SIG-M5 treated with dmso at 0.1 percent for 504 hours (cell line): ENCODE measurements at regions not wholly inside any gene's neighbourhood (a gene's known extent, or its start where the extent isn't known, plus 50 kb on each side); places are given as distances from the start of the nearest gene placed in this dataset.
"Not testable (repeated sequence)": the region's sequence is repeated elsewhere in the genome, so short reads cannot be mapped to it uniquely, and the experiment has no call there.

ENCODE experiments used
- DNase-seq: peaks from one replicate; lab custom pipeline; 2025; ENCODE audit not compliant: unreplicated experiment; lab: John Stamatoyannopoulos, UW

DNA sequence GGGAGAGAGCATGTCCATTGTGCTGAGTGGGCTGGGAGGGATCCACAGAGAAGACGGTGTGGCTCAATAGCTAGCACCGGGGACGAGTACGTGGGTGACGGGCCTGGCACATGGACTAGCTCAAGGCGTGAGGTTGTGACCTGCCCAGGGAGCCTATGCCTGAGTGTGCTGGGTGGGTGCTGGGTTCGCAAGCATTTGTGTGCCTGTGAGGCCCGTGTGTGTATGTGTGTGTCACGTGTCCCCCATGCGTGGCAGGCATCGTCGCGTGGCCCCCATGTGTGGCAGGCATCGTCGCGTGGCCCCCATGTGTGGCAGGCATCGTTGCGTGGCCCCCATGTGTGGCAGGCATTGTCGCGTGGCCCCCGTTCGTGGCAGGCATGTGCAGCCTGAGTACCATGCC, 109.2 kb downstream of the TMEM121 start:
- DNase-seq: no peak

- not testable (repeated sequence) for DNase-seq
Observed at GRCh38 chr14:105636021-105636420, 109.6 kb downstream of the TMEM121 start.

DNA sequence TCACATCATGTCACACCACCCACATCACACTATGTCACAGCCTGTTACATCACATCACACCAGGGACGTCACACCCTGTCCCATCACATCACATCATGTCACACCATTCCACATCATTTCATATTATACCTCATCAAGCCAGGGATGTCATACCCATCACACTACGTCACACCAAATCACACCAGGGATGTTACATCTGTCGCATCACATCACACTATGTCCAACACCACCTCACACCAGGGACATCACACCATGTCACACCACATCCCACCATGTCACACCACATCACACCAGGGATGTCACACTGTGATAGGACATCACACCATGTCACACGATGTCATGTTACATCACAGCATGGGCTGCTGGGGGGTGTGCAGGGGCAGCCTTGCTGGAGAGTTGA, 110.6 kb downstream of the TMEM121 start:
- no peak for DNase-seq

DNA sequence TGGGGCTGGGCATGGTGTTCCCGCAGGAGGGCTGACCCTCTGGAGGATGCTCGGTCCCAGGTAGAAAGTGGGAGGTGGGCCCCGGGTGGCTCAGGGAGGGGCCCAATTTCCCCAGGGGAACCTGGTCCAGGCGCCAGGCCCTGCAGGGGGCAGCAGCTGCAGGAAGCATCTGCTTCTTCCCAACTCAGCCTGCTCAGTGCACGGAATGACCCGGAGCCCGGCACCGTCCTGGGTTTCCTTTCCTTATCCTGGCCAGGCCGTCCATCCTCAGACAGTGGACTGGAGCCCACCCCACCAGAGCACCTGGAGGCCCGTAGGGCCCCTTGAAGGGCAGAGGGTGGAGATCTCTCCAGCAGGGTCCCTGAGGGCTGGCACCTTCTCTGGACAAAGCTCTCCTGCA, 111.0 kb downstream of the TMEM121 start:
- DNase-seq: not testable (repeated sequence)

DNA sequence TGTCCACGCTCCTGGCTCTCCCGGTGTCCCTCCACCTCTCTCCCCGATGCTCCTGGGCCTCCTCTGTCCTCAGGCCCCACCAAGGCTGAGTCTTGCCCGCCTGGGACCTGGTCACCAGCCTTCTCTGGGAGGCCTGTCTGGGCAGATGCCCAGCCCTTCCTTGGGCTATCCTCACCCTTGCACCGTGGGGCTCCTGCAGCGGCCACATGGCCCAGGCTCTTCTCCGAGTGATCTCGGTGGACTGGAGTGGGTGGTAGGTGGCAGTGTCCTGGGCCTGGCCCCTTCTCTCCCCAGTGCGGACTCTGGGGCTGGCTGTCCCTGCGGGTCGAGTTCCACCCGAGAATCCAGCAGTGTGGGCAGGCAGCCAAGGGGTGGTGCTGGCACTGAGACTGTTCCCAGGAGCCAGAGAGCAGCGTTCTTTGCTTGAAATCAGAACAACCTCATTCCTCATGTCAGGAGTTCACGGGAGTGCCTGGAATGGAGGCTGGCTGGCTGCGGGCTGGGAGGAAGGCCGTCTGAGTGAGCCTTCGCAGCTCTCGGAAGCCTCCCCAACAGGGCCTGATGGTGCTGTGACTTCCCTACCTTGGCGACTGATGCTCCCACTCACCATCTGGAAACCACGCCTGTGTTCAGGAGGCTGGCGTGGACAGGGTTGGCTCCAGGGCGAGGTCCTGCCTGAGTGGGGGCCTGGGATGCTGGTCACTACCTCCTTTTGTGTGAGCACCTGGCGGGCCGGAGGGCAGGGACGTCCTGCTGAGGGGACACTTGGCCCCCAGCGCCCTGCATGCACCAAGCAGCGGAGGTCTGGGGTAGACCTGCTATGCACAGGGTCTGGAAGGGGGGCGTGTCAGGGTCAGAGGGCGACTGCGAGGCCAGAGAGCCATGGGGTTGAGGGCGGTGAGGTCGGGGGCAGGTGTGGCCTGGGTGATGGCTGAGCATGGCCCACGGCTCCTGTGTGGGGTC, 113.9 kb downstream of the TMEM121 start:
- DNase-seq: not testable (repeated sequence)

DNA sequence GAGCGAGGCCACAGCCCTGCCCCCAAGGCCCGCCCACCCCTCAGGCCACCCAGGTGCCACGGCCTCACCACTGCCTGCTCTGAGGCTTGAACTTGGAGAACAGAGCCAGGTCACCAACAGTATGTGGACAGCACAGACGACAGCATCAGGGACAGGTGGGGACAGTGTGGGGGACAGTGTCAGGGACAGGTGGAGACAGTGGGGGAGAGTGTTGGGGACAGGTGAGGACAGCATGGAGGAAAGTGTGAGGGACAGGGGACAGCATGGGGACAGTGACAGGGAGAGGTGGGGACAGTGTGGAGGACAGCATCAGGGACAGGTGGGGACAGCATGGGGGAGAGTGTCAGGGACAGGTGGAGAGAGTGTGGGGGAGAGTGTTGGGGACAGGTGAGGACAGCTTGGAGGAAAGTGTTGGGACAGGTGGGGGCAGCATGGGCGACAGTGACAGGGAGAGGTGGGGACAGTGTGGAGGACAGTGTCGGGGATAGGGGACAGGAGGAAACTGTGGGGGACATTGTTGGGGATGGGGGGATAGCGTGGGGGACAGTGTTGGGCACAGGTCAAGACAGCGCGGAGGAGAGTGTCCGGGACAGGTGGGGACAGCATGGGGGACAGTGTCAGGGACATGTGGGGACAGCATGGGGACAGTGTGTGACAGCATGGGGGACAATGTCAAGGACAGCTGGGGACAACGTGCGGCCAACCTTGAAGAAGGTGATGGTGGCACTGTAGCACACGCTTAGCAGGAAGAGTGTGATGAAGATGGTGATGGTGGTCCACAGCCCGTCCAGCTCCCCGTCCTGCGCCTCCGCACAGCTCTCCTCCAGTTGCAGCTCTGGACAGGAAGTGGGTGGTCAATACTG, 114.9 kb downstream of the TMEM121 start:
- DNase-seq: no peak

GRCh38 chr14:105641951-105642350, 115.6 kb downstream of the TMEM121 start:
- DNase-seq: not testable (repeated sequence)

DNA sequence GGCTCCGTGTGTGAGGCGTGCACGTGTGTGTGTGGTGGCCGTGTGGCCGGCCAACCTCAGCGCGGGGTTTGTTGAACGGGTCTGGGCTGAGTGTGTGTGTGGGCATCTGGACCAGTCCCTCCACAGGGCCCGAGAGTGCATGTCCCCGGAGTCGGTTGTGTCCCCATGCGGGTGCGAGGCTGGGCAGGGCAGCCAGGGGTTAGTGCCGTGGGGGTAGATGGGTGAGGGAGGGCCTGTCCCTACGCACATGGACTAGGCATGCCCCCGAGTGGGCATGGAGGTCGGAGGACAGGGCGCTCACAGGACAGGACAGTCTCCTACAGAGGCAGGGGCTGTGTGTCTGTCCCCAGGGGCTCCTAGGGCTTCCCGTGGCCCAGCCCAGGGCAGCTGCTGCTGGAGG, 116.1 kb downstream of the TMEM121 start:
- DNase-seq: not testable (repeated sequence)

DNA sequence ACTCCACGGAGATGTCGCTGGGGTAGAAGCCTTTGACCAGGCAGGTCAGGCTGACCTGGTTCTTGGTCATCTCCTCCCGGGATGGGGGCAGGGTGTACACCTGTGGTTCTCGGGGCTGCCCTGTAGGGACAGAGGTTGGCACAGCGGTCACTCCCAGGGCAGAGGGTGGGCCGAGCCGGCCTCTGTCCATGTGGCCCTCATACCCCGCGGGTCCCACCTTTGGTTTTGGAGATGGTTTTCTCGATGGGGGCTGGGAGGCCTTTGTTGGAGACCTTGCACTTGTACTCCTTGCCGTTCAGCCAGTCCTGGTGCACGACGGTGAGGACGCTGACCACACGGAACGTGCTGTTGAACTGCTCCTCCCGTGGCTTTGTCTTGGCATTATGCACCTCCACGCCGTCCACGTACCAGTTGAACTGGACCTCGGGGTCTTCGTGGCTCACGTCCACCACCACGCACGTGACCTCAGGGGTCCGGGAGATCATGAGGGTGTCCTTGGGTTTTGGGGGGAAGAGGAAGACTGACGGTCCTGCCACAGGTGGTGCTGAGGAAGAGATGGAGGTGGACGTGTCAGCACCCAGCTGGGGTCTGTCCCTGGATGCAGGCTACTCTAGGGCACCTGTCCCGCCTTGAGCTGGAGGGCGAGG, 117.1 kb downstream of the TMEM121 start:
- not testable (repeated sequence) for DNase-seq

DNA sequence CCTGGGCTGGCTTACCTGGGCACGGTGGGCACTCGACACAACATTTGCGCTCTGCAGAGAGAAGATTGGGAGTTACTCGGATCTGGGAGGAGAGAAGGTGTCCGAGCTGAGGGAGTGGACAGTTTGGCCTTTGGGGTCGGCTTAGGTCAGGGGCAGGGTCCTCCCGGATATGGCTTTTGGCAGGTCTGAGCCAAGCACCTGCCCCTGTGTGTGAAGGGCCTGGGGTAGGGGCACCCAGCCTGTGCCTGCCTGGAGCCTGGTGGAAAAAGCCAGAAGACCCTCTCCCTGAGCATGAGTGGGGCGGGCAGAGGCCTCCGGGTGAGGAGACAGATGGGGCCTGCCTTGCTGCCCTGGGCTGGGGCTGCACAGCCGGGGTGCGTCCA, 117.7 kb downstream of the TMEM121 start:
- not testable (repeated sequence) for DNase-seq

DNA sequence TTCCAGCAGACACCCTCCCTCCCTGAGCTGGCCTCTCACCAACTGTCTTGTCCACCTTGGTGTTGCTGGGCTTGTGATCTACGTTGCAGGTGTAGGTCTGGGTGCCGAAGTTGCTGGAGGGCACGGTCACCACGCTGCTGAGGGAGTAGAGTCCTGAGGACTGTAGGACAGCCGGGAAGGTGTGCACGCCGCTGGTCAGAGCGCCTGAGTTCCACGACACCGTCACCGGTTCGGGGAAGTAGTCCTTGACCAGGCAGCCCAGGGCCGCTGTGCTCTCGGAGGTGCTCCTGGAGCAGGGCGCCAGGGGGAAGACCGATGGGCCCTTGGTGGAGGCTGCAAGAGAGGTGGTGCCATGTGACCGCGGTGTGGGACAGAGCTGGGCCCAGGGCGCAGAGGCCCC, 118.1 kb downstream of the TMEM121 start:
- not testable (repeated sequence) for DNase-seq

DNA sequence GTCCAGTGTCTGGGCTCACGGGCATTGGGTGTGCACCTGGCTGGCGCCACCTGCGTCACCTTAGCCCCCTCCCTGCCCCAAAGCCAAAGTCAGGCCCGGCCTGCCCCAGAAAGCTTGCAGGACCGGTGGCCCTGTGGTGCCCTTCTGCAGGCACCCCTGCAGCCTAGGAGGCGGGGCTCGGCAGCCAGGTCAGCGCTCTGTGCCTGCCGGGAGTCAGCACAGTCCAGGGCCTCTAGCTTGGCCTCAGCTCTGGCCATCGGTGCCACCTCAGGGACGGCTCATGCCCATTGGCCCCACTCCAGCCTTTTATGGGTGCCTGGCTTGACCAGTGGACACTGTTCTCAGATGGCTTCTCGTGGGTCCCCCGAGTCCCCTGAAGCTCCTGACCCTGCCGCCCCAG, 118.5 kb downstream of the TMEM121 start:
- not testable (repeated sequence) for DNase-seq

- DNase-seq: not testable (repeated sequence)
Observed at GRCh38 chr14:105645389-105645788, 119.0 kb downstream of the TMEM121 start.

- no peak for DNase-seq
Observed at GRCh38 chr14:105646175-105646574, 119.8 kb downstream of the TMEM121 start.

GRCh38 chr14:105646711-105647281, 120.4 kb downstream of the TMEM121 start:
- not testable (repeated sequence) for DNase-seq

DNA sequence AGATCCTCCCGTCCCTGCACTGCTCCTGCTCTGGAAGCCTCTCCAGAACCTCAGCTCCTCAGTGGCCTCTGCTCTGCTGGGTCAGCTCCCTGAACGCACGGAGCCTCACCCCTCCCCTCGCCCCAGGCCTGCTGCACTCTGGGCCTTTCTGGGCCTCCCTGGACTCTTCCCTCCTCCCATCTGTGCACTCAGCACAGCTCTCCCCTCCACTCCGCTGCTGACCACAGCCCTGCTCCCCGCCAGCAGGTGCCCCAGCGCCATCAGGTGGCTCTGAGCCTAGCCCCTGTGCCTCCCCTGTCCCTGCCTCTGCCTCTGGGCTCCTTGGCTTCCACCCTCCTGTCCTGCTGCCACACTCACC, 121.0 kb downstream of the TMEM121 start:
- not testable (repeated sequence) for DNase-seq

- DNase-seq: no peak
Observed at GRCh38 chr14:105647784-105648608, 121.6 kb downstream of the TMEM121 start.

DNA sequence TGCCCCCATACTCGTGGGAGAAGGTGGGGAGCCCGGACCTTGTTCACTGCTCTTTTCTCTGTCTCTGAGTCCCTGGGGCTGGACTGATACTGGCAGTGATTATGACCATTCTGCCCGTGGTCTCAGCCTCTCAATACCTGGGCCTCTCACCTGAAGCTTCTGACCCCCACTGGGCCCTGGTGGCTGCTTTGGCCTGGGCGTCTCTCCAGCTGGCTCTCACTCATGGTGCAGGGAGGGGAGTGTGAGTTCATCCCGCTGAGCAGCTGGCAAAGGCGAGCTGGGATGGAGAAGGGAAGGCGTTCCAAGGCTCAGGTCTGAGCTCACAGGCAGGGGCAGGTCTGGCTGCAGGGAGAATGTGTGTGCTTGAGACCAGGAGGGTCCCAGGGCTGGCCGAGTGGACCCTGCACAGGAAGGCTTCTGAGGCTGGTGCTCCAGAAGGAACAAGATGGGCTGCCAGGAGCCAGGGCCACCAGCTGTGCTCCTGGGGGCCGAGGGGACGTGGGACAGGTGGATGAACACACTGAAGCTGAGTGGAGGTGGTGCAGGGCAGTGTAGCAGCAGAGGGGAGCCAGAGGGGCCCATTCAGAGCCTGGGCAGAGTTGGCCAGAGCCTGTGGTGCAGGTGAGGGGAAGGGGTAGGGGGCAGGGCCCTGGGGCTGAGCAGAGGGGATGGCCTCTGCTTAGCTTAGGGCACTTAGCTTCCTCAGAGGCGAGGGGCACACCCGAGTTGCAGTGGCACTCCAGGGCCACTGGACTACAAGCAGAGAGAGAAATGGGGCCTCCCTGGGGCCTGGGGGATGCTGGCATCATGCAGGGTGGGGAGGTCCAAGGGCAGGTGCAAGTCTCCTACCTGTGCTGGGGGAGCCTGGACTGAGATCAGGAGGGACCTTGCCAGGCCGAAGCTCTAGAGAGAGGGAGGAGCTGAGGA, 122.5 kb downstream of the TMEM121 start:
- not testable (repeated sequence) for DNase-seq

GRCh38 chr14:105652317-105652716, 125.9 kb downstream of the TMEM121 start:
- not testable (repeated sequence) for DNase-seq
